ENCODE measurements at regions not wholly inside any gene's neighbourhood (a gene's known extent, or its start where the extent isn't known, plus 50 kb on each side); places are given as distances from the start of the nearest gene placed in this dataset.

- H3K4me3 ChIP-seq (ENCODE audit: control insufficient read depth, low read depth, low read length), result no peak overlapping the region
- TF ChIP-seq, protein P1, sequence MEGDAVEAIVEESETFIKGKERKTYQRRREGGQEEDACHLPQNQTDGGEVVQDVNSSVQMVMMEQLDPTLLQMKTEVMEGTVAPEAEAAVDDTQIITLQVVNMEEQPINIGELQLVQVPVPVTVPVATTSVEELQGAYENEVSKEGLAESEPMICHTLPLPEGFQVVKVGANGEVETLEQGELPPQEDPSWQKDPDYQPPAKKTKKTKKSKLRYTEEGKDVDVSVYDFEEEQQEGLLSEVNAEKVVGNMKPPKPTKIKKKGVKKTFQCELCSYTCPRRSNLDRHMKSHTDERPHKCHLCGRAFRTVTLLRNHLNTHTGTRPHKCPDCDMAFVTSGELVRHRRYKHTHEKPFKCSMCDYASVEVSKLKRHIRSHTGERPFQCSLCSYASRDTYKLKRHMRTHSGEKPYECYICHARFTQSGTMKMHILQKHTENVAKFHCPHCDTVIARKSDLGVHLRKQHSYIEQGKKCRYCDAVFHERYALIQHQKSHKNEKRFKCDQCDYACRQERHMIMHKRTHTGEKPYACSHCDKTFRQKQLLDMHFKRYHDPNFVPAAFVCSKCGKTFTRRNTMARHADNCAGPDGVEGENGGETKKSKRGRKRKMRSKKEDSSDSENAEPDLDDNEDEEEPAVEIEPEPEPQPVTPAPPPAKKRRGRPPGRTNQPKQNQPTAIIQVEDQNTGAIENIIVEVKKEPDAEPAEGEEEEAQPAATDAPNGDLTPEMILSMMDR (IDR thresholded peaks at IDR 0.05; ENCODE audit: control insufficient read depth, insufficient read depth, low read depth, low read length, missing control alignments), result no peak
- no peak for DNase-seq (ENCODE audit: low read depth)
Observed at GRCh38 chr9:89956907-89957306, 352.1 kb downstream of the GADD45G start.

GRCh38 chr9:89958086-89958485 lies 353.3 kb downstream of the GADD45G start:
- TF ChIP-seq, protein P1 (IDR thresholded peaks at IDR 0.05; ENCODE audit: control insufficient read depth, insufficient read depth, low read depth, low read length, missing control alignments), result no peak
- no peak overlapping the region for H3K4me3 ChIP-seq (ENCODE audit: control insufficient read depth, low read depth, low read length)
- DNase-seq (ENCODE audit: low read depth), result no peak

GRCh38 chr9:89961616-89962341 lies 357.0 kb downstream of the GADD45G start:
- TF ChIP-seq, protein P1 (IDR thresholded peaks at IDR 0.05; ENCODE audit: control insufficient read depth, insufficient read depth, low read depth, low read length, missing control alignments), result no peak
- no peak overlapping the region for H3K4me3 ChIP-seq (ENCODE audit: control insufficient read depth, low read depth, low read length)
- DNase-seq (ENCODE audit: low read depth), result no peak

GRCh38 chr9:89963280-89963679 lies 358.5 kb downstream of the GADD45G start:
- DNase-seq (ENCODE audit: low read depth), result no peak

DNA sequence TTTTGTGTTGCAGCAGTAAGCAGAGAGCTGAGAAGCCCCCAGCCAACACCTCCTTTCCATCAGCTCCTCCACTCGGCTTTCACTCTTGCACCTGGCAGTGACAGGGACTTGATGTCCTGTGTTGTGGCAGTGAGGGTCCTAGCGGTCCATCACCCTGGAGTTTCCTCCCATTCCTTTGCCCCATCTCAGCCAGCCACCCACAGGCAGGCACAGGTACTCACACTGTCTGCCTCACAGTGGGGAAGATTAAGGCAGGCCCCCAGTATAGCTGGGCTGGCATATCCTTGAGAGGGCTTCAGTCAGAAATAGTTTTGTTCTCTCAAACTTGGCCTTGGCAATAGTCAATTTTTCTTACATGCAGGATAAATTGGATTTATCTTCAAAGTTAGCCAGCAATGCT lies 362.7 kb downstream of the GADD45G start:
- H3K4me3 ChIP-seq (ENCODE audit: control insufficient read depth, low read depth, low read length), result no peak overlapping the region
- TF ChIP-seq, protein P1 (IDR thresholded peaks at IDR 0.05; ENCODE audit: control insufficient read depth, insufficient read depth, low read depth, low read length, missing control alignments), result no peak
- no peak for DNase-seq (ENCODE audit: low read depth)

More at GRCh38 chr9:89963280-89963679, 358.5 kb downstream of the GADD45G start:
- TF ChIP-seq, protein P1 (IDR thresholded peaks at IDR 0.05; ENCODE audit: control insufficient read depth, insufficient read depth, low read depth, low read length, missing control alignments), result no peak
- no peak overlapping the region for H3K4me3 ChIP-seq (ENCODE audit: control insufficient read depth, low read depth, low read length)

DNA sequence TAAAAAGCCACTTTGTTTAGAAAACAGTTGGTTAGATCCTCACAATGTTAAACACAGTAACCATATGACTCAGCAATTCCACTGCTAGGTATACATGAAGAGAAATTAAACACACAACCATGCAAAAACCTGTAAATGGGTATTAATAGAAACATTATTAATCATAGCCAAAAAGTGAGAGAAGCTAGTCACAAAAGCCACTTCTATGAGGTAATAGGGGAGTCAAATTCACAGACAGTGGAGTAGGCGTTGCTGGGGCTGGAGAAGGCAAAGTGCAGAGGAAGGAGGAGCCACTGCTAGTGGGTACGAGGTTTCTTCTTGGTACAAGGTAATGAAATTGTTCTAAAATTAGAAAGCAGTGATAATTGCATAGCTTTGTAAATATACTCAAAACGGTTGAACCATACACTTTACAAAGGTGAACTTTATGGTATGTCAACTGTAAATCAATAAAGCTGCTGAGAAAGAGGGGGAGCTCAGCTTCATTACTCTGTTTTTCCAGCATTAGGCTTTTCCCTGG lies 364.4 kb downstream of the GADD45G start:
- TF ChIP-seq, protein P1 (IDR thresholded peaks at IDR 0.05; ENCODE audit: control insufficient read depth, insufficient read depth, low read depth, low read length, missing control alignments), result no peak
- H3K4me3 ChIP-seq (ENCODE audit: control insufficient read depth, low read depth, low read length), result no peak overlapping the region
- no peak for DNase-seq (ENCODE audit: low read depth)
